ENCODE measurements at regions not wholly inside any gene's neighbourhood (a gene's known extent, or its start where the extent isn't known, plus 50 kb on each side); places are given as distances from the start of the nearest gene placed in this dataset.

- TF ChIP-seq, protein P1, sequence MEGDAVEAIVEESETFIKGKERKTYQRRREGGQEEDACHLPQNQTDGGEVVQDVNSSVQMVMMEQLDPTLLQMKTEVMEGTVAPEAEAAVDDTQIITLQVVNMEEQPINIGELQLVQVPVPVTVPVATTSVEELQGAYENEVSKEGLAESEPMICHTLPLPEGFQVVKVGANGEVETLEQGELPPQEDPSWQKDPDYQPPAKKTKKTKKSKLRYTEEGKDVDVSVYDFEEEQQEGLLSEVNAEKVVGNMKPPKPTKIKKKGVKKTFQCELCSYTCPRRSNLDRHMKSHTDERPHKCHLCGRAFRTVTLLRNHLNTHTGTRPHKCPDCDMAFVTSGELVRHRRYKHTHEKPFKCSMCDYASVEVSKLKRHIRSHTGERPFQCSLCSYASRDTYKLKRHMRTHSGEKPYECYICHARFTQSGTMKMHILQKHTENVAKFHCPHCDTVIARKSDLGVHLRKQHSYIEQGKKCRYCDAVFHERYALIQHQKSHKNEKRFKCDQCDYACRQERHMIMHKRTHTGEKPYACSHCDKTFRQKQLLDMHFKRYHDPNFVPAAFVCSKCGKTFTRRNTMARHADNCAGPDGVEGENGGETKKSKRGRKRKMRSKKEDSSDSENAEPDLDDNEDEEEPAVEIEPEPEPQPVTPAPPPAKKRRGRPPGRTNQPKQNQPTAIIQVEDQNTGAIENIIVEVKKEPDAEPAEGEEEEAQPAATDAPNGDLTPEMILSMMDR (IDR thresholded peaks at IDR 0.05) = no peak
- no peak for TF ChIP-seq POLR2A (IDR thresholded peaks at IDR 0.05)
Observed at GRCh38 chr1:193448682-193449461, 262.5 kb upstream of the B3GALT2 start.
